ENCODE measurements at regions not wholly inside any gene's neighbourhood (a gene's known extent, or its start where the extent isn't known, plus 50 kb on each side); places are given as distances from the start of the nearest gene placed in this dataset.

- H4K20me1 ChIP-seq (ENCODE audit: insufficient read depth, low read length): no peaks in the 10 kb centered on the region
- no peak overlapping the region for H2AFZ ChIP-seq (ENCODE audit: low read length)
- WGBS (ENCODE audit: low lambda C conversion rate): 82% methylated on average over 9 of the region's 9 CpGs
- H3K9ac ChIP-seq (ENCODE audit: insufficient read depth, low read depth, low read length): no peak overlapping the region
- ChIA-PET CTCF (ENCODE audit: low intra/inter-chr PET ratio, low total read pairs) (no interaction called here), POLR2A (no interaction called here)
- H3K79me2 ChIP-seq (ENCODE audit: insufficient read depth, low read length): no peaks in the 10 kb centered on the region
- no peak overlapping the region for H3K4me2 ChIP-seq (ENCODE audit: low read depth, low read length)
- H3K4me3 ChIP-seq (replicated peaks in 1 of 3; ENCODE audit: insufficient read depth in 1 of 3, low read depth in 2 of 3, low read length in 3 of 3): no peak overlapping the region
- DNase-seq (ENCODE audit: low spot score) (no peak), ATAC-seq (no peak), FAIRE-seq (no peak)
- H3K27ac ChIP-seq (ENCODE audit: extremely low read length, insufficient read depth, low read length): no peak overlapping the region
- peaks cover 26% of the 10 kb centered on the region for H3K4me1 ChIP-seq (ENCODE audit: insufficient read depth, low read length)
- peaks cover 0 to 9% of the 10 kb centered on the region in 2 experiments; a peak in 1 of 5 replicates for H3K27me3 ChIP-seq (ENCODE audit: control insufficient read depth in 1 of 2, insufficient read depth in 2 of 2, low read length in 2 of 2)
- in situ Hi-C loops (cut with HindIII; ENCODE audit: extremely low pct_ligation_motif_present, low pct_unique_long_range_greater_than_20kb) (no loop called here), intact Hi-C loops (cut with micrococcal nuclease; ENCODE audit: unreplicated experiment) (no loop called here)
- no TSS peak for BruUV-seq (replicated peaks)
- no peak for TF ChIP-seq HMGA1 (CRISPR knock-in tag; conservative IDR thresholded peaks at IDR 0.05)
- TF ChIP-seq ZNF180 (CRISPR knock-in tag; IDR thresholded peaks at IDR 0.05; ENCODE audit: borderline replicate concordance, low read depth): no peak
- no peak for TF ChIP-seq ZNF800 (CRISPR knock-in tag; IDR thresholded peaks at IDR 0.05)
- no peak for TF ChIP-seq ASH2L (IDR thresholded peaks at IDR 0.05; ENCODE audit: insufficient read length, low read depth, low read length)
- TF ChIP-seq DMTF1 (CRISPR knock-in tag; IDR thresholded peaks at IDR 0.05): no peak
- TF ChIP-seq ARNTL (CRISPR knock-in tag; IDR thresholded peaks at IDR 0.05): no peak
- no peak for TF ChIP-seq FUBP1 (CRISPR knock-in tag; IDR thresholded peaks at IDR 0.05; ENCODE audit: borderline replicate concordance)
- TF ChIP-seq ZNF296 (CRISPR knock-in tag; conservative IDR thresholded peaks at IDR 0.05): no peak
- TF ChIP-seq ZNF282 (IDR thresholded peaks at IDR 0.05; ENCODE audit: partially characterized antibody): no peak
- no peak for TF ChIP-seq SRY (CRISPR knock-in tag; IDR thresholded peaks at IDR 0.05)
- no peak for TF ChIP-seq GPN1 (CRISPR knock-in tag; IDR thresholded peaks at IDR 0.05; ENCODE audit: borderline replicate concordance)
- TF ChIP-seq MED13 (CRISPR knock-in tag; IDR thresholded peaks at IDR 0.05): no peak
- no peak for TF ChIP-seq SP1 (IDR thresholded peaks at IDR 0.05)
- TF ChIP-seq SP1 (CRISPR knock-in tag; IDR thresholded peaks at IDR 0.05): no peak
- H3K36me3 ChIP-seq (replicated peaks in 1 of 2; ENCODE audit: control insufficient read depth in 1 of 2, insufficient read depth in 2 of 2, low read length in 2 of 2): no peaks in the 10 kb centered on the region
- no peaks in the 10 kb centered on the region for H3K9me3 ChIP-seq (ENCODE audit: low read length)
Measured at GRCh38 chr3:194996746-194997145, 274.2 kb downstream of the XXYLT1 start.
